Common myeloid progenitor, CD34-positive (primary cell): ENCODE measurements at regions not wholly inside any gene's neighbourhood (a gene's known extent, or its start where the extent isn't known, plus 50 kb on each side); places are given as distances from the start of the nearest gene placed in this dataset.

Experiments
- CTCF ChIA-PET: fragments of 350-600 bp; sonication (Branson Sonifier 250); formaldehyde crosslinking; loops from one replicate; lab custom pipeline; 2021; ENCODE audit warnings: antibody characterized with exemption; lab: Charles Lee
- POLR2A ChIA-PET: fragments of 350-600 bp; sonication (Branson Sonifier 250); formaldehyde crosslinking; loops from one replicate; lab custom pipeline; 2021; ENCODE audit warnings: antibody characterized with exemption; lab: Charles Lee
- DNase-seq, 3 donors: peaks; one replicate each; pipeline versions ENCODE4 v3.0.0 to v3.0.0-alpha.2; 2013
- H3K27ac ChIP-seq, 2 experiments: 1 replicate in 1 of 2; 2 replicates in 1 of 2; pipeline ENCODE4 v1.7.0; 2013; ENCODE audit warnings: inconsistent platforms in 2 of 2, low read length in 2 of 2, mild to moderate bottlenecking in 2 of 2, low read depth in 1 of 2, moderate library complexity in 1 of 2; ENCODE audit not compliant: severe bottlenecking in 2 of 2, insufficient read depth in 1 of 2, poor library complexity in 1 of 2
- H3K27me3 ChIP-seq, 5 experiments: replicated peaks in 2 of 5; 1 replicate in 3 of 5; 2 replicates in 2 of 5; pipeline versions ENCODE4 v1.6.1 to v1.7.0; 2013; ENCODE audit warnings: low read length in 4 of 5, mild to moderate bottlenecking in 2 of 5, moderate library complexity in 2 of 5, inconsistent platforms in 1 of 5; ENCODE audit not compliant: insufficient read depth in 5 of 5, control insufficient read depth in 4 of 5
- H3K36me3 ChIP-seq, 4 experiments: 1 replicate in 2 of 4; 2 replicates in 2 of 4; pipeline versions ENCODE4 v1.6.1 to v1.7.0; 2013; ENCODE audit warnings: low read length in 3 of 4, control low read depth in 1 of 4, mild to moderate bottlenecking in 1 of 4; ENCODE audit not compliant: control insufficient read depth in 4 of 4, insufficient read depth in 4 of 4
- H3K4me1 ChIP-seq, 4 experiments: 1 replicate in 3 of 4; 2 replicates in 1 of 4; pipeline versions ENCODE4 v1.6.1 to v1.7.1; 2013; ENCODE audit warnings: low read length in 3 of 4, mild to moderate bottlenecking in 3 of 4, control low read depth in 1 of 4, inconsistent platforms in 1 of 4, moderate library complexity in 1 of 4; ENCODE audit not compliant: control insufficient read depth in 4 of 4, insufficient read depth in 4 of 4; ENCODE audit errors: control extremely low read depth in 1 of 4
- H3K4me3 ChIP-seq, 7 experiments: 1 replicate in 4 of 7; 2 replicates in 3 of 7; pipeline versions ENCODE4 v1.5.1 to v1.7.0; 2013; ENCODE audit warnings: mild to moderate bottlenecking in 7 of 7, low read length in 6 of 7, moderate library complexity in 6 of 7, inconsistent platforms in 2 of 7, low read depth in 2 of 7, control low read depth in 1 of 7; ENCODE audit not compliant: insufficient read depth in 4 of 7, control insufficient read depth in 1 of 7; ENCODE audit errors: extremely low read depth in 1 of 7
- H3K9me3 ChIP-seq, 5 experiments: 1 replicate in 4 of 5; 2 replicates in 1 of 5; pipeline versions ENCODE4 v1.6.1 to v1.7.1; 2013; ENCODE audit warnings: low read length in 4 of 5, mild to moderate bottlenecking in 2 of 5, inconsistent platforms in 1 of 5, low read depth in 1 of 5, moderate library complexity in 1 of 5; ENCODE audit not compliant: control insufficient read depth in 4 of 5, insufficient read depth in 2 of 5; ENCODE audit errors: control extremely low read depth in 1 of 5
- WGBS: methylation state at CpG from one replicate; pipeline ENCODE4 v1.1.5; 2013; ENCODE audit not compliant: insufficient coverage; 5-methylcytosine and 5-hydroxymethylcytosine counted together

GRCh38 chr7:63072806-63073205, 925.8 kb upstream of the ZNF722 start:
- H3K4me1 ChIP-seq, result no peaks in the 10 kb centered on the region
- POLR2A ChIA-PET, result no interaction called here
- no peak overlapping the region for H3K4me3 ChIP-seq
- CTCF ChIA-PET, result no interaction called here
- H3K9me3 ChIP-seq, result peaks cover 0 to 43% (median 26%) of the 10 kb centered on the region in 5 experiments
- DNase-seq, result no peak
- H3K27ac ChIP-seq, result no peak overlapping the region
- H3K36me3 ChIP-seq, result no peaks in the 10 kb centered on the region
- H3K27me3 ChIP-seq, result no peaks in the 10 kb centered on the region
- whole genome bisulfite sequencing, result 48% methylated on average over 4 of the region's 5 CpGs

DNA sequence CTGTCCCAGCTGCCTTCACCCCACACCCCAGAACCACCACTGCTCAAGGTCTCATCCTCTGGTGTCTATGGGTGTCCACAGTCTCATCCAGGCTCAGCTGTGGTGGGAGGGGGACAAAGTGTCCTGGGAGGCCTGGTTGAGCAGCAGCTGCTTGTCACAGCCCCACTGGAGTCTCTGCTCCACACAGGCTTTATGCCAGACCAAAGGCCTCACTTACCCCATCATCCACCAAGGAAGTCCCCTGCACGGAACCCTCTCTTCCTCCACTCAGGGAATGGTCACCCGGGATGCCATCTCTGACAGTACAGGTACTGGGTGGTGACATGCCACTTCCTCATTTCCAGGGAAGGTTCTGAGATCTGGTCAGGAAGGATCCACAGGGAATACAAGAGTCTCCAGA, 925.4 kb upstream of the ZNF722 start:
- ChIA-PET CTCF (no interaction called here), POLR2A (no interaction called here)
- H3K27me3 ChIP-seq, result no peaks in the 10 kb centered on the region
- H3K36me3 ChIP-seq, result no peaks in the 10 kb centered on the region
- peaks cover 0 to 41% (median 26%) of the 10 kb centered on the region in 5 experiments for H3K9me3 ChIP-seq
- H3K4me3 ChIP-seq, result no peak overlapping the region
- H3K4me1 ChIP-seq, result no peaks in the 10 kb centered on the region
- DNase-seq, result no peak
- H3K27ac ChIP-seq, result no peak overlapping the region
- WGBS, result 100% methylated on average over 2 of the region's 2 CpGs

- CTCF ChIA-PET, result no interaction called here
- POLR2A ChIA-PET, result no interaction called here
- Histone ChIP-seq H3K27me3 (no peaks in the 10 kb centered on the region), H3K36me3 (no peaks in the 10 kb centered on the region), H3K9me3 (peaks cover 0 to 41% (median 23%) of the 10 kb centered on the region in 5 experiments), H3K4me1 (no peaks in the 10 kb centered on the region), H3K4me3 (no peak overlapping the region), H3K27ac (no peak overlapping the region)
- DNase-seq, result no peak
- 80% methylated on average over 1 of the region's 1 CpG for WGBS
Observed at GRCh38 chr7:63073736-63074135, 924.9 kb upstream of the ZNF722 start.

DNA sequence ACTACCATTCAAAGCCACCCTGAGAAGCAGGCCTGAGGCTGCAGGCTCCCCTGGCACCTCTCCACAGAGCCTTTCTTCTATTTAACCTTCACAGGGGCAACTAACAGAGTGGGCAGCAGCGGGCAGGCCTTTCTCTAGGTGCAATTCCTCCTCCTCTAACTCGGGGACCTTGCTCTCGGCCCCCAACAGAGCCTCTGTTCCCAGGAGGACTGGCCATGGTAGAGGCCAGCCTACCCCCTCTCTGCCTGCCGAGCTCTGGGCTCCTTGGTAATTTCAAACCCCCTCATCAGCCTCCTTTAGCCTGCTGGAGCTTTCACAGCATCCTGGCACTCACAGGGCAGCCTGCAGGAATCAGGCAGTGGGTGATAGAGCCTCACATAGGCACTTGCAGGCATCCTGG, 920.8 kb upstream of the ZNF722 start:
- Histone ChIP-seq H3K27ac (no peak overlapping the region), H3K27me3 (no peaks in the 10 kb centered on the region), H3K4me1 (no peaks in the 10 kb centered on the region), H3K9me3 (peaks cover 0 to 36% (median 22%) of the 10 kb centered on the region in 5 experiments), H3K36me3 (no peaks in the 10 kb centered on the region), H3K4me3 (no peak overlapping the region)
- WGBS, result 63% methylated on average over 2 of the region's 4 CpGs
- ChIA-PET POLR2A (no interaction called here), CTCF (interaction anchor here (0.7 kb wide), 1 partner anchor 120 kb away, joined by 3 read pairs; no protein-coding TSS in a partner anchor)
- no peak for DNase-seq

DNA sequence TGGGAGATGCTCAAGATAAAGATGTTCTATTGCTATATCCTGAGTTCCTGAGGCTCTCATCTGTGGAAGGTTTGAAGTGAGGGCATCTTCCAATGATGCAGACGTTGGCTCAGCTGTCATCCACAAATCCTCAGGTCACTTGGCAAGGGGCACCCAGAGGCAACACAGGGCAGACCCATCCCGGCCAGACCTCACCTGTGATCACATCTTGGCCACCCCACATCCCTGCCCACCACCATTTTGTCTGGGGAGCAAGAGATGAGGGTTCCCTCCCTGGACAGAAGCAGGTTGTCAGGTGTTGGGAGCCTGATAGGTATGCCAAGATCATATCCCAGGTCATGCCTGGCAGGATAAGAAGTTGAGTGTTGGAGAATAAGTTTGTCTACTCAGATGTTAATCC, 918.2 kb upstream of the ZNF722 start:
- WGBS, result no CpG with 5 or more reads among the region's 2 CpGs
- POLR2A ChIA-PET, result no interaction called here
- no peaks in the 10 kb centered on the region for H3K4me1 ChIP-seq
- no peak overlapping the region for H3K27ac ChIP-seq
- H3K36me3 ChIP-seq, result no peaks in the 10 kb centered on the region
- H3K4me3 ChIP-seq, result no peak overlapping the region
- H3K9me3 ChIP-seq, result peaks cover 2 to 33% (median 18%) of the 10 kb centered on the region in 5 experiments
- CTCF ChIA-PET, result no interaction called here
- no peaks in the 10 kb centered on the region for H3K27me3 ChIP-seq
- no peak for DNase-seq

- H3K9me3 ChIP-seq, result peaks cover 3 to 33% (median 16%) of the 10 kb centered on the region in 5 experiments
- H3K27me3 ChIP-seq, result no peaks in the 10 kb centered on the region
- ChIA-PET CTCF (no interaction called here), POLR2A (no interaction called here)
- no peak overlapping the region for H3K4me3 ChIP-seq
- H3K36me3 ChIP-seq, result no peaks in the 10 kb centered on the region
- no peaks in the 10 kb centered on the region for H3K4me1 ChIP-seq
- DNase-seq, result no peak
- H3K27ac ChIP-seq, result no peak overlapping the region
- WGBS, result 52% methylated on average over 3 of the region's 4 CpGs
Observed at GRCh38 chr7:63080831-63081230, 917.8 kb upstream of the ZNF722 start.

DNA sequence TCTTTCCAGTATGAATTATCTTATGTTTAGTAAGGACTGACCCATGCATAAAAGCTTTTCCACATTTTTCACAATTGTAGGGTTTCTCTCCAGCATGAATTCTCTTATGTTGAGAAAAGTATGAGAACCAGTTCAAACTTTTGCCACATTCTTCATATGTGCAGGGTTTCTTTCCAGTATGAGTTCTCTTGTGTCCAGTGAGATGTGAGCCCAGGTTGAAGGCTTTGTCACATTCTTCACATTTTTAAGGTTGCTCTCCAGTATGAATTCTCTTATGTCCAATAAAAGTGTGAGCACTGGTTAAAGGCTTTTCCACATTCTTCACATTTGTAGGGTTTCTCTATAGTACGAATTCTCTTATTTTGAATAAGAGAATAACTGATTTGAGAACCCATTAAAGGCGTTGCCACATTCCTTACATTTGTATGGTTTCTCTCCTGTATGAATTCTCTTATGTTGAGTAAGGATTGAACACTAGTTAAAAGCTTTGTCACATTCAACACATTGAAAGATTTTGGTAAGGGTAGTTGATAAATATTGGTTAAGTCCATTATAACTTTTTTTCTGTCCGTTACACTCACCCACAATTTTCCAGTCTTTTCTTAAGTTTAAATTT, 911.0 kb upstream of the ZNF722 start:
- 100% methylated on average over 1 of the region's 3 CpGs for WGBS
- no peaks in the 10 kb centered on the region for H3K27me3 ChIP-seq
- H3K4me3 ChIP-seq, result no peak overlapping the region
- peaks cover 6 to 30% (median 11%) of the 10 kb centered on the region in 5 experiments for H3K9me3 ChIP-seq
- no peaks in the 10 kb centered on the region for H3K4me1 ChIP-seq
- ChIA-PET POLR2A (no interaction called here), CTCF (no interaction called here)
- DNase-seq, result no peak
- H3K27ac ChIP-seq, result no peak overlapping the region
- H3K36me3 ChIP-seq, result no peaks in the 10 kb centered on the region
